Neural progenitor cell (in vitro differentiated cells): ENCODE measurements at regions not wholly inside any gene's neighbourhood (a gene's known extent, or its start where the extent isn't known, plus 50 kb on each side); places are given as distances from the start of the nearest gene placed in this dataset.

Experiments
- DNase-seq: peaks from one replicate; pipeline ENCODE4 v3.0.0-alpha.2; 2016; ENCODE audit warnings: low spot score
- H2AFZ ChIP-seq: fragments of 200-600 bp; sonication (generic); replicated peaks from 2 replicates; pipeline ENCODE4 v1.6.1; 2016; ENCODE audit warnings: antibody characterized with exemption
- H3F3A ChIP-seq: fragments of 200-600 bp; sonication (generic); 2 replicates; pipeline ENCODE4 v1.6.1; 2016; ENCODE audit warnings: antibody characterized with exemption, low read depth
- H3K27ac ChIP-seq: fragments of 200-600 bp; sonication (generic); 2 replicates; pipeline ENCODE4 v1.5.1; 2016; ENCODE audit warnings: mild to moderate bottlenecking
- H3K27me3 ChIP-seq: fragments of 200-600 bp; sonication (generic); 2 replicates; pipeline ENCODE4 v1.6.1; 2016; ENCODE audit warnings: mild to moderate bottlenecking, moderate library complexity
- H3K36me3 ChIP-seq: fragments of 200-600 bp; sonication (generic); 2 replicates; pipeline ENCODE4 v1.5.1; 2016
- H3K4me1 ChIP-seq: fragments of 200-600 bp; sonication (generic); 2 replicates; pipeline ENCODE4 v1.6.1; 2016; ENCODE audit warnings: mixed run types
- H3K4me2 ChIP-seq: fragments of 200-600 bp; sonication (generic); 2 replicates; pipeline ENCODE4 v1.6.1; 2016
- H3K4me3 ChIP-seq: fragments of 200-600 bp; sonication (generic); 2 replicates; pipeline ENCODE4 v1.5.1; 2016
- H3K79me2 ChIP-seq: fragments of 200-600 bp; sonication (generic); 2 replicates; pipeline ENCODE4 v1.6.1; 2016; ENCODE audit warnings: low read depth
- H3K9ac ChIP-seq: fragments of 200-600 bp; sonication (generic); 2 replicates; pipeline ENCODE4 v1.6.1; 2016
- H3K9me3 ChIP-seq: fragments of 200-600 bp; sonication (generic); 2 replicates; pipeline ENCODE4 v1.5.1; 2016; ENCODE audit warnings: low read depth
- H4K20me1 ChIP-seq: fragments of 200-600 bp; sonication (generic); 2 replicates; pipeline ENCODE4 v1.6.1; 2016; ENCODE audit warnings: low read depth
- H3K27ac Mint-ChIP-seq: 3 replicates; pipeline ENCODE4 v1.8.0; 2021; ENCODE audit warnings: mixed read lengths
- H3K27me3 Mint-ChIP-seq: 2 replicates; pipeline ENCODE4 v1.8.0; 2022; ENCODE audit warnings: low read depth, mild to moderate bottlenecking, inconsistent platforms, moderate library complexity, mixed read lengths; ENCODE audit not compliant: insufficient read depth
- H3K36me3 Mint-ChIP-seq: 3 replicates; pipeline ENCODE4 v1.8.0; 2021; ENCODE audit warnings: mixed read lengths
- H3K4me1 Mint-ChIP-seq: 3 replicates; pipeline ENCODE4 v1.8.0; 2021; ENCODE audit warnings: mixed read lengths
- H3K4me3 Mint-ChIP-seq: 3 replicates; pipeline ENCODE4 v1.8.0; 2021; ENCODE audit warnings: mild to moderate bottlenecking, moderate library complexity, mixed read lengths
- H3K9me3 Mint-ChIP-seq: 3 replicates; pipeline ENCODE4 v1.8.0; 2020; ENCODE audit warnings: mixed read lengths
- CTCF ChIP-seq: fragments of 200-600 bp; sonication (generic); IDR thresholded peaks from 2 replicates; pipeline ENCODE4 v1.5.1; 2017; ENCODE audit warnings: antibody characterized with exemption, mild to moderate bottlenecking
- EZH2 ChIP-seq: fragments of 200-600 bp; sonication (generic); IDR thresholded peaks from 2 replicates; pipeline ENCODE4 v1.6.1; 2017; ENCODE audit warnings: antibody characterized with exemption, mild to moderate bottlenecking, moderate library complexity
- EZH2phosphoT487 ChIP-seq: fragments of 200-600 bp; sonication (generic); IDR thresholded peaks from 2 replicates; pipeline ENCODE4 v1.6.1; 2017; ENCODE audit warnings: antibody characterized with exemption

- Mint-ChIP-seq H3K4me3 (no peak overlapping the region), H3K36me3 (no peaks in the 10 kb centered on the region), H3K9me3 (no peaks in the 10 kb centered on the region), H3K27ac (no peak overlapping the region), H3K4me1 (peaks cover 3% of the 10 kb centered on the region), H3K27me3 (no peaks in the 10 kb centered on the region)
- no peak for DNase-seq
- Histone ChIP-seq H3K4me2 (no peak overlapping the region), H3K4me3 (no peak overlapping the region), H3F3A (no peaks in the 10 kb centered on the region), H3K9ac (no peak overlapping the region), H3K36me3 (no peaks in the 10 kb centered on the region), H2AFZ (no peak overlapping the region), H3K27ac (no peak overlapping the region), H3K9me3 (no peaks in the 10 kb centered on the region), H3K79me2 (no peaks in the 10 kb centered on the region), H3K27me3 (no peaks in the 10 kb centered on the region), H4K20me1 (no peaks in the 10 kb centered on the region), H3K4me1 (no peaks in the 10 kb centered on the region)
- TF ChIP-seq EZH2phosphoT487 (no peak), EZH2 (no peak), CTCF (no peak)
Measured at GRCh38 chrX:8288590-8288989, 117.5 kb upstream of the VCX2 start.

- no peaks in the 10 kb centered on the region for H3K27me3 ChIP-seq
- no peak for TF ChIP-seq EZH2
- TF ChIP-seq CTCF = no peak
- no peak for TF ChIP-seq EZH2phosphoT487
- Mint-ChIP-seq H3K27ac (no peak overlapping the region), H3K9me3 (no peaks in the 10 kb centered on the region), H3K4me1 (peaks cover 3% of the 10 kb centered on the region), H3K27me3 (no peaks in the 10 kb centered on the region), H3K36me3 (no peaks in the 10 kb centered on the region), H3K4me3 (no peak overlapping the region)
- H3K4me3 ChIP-seq = no peak overlapping the region
- H2AFZ ChIP-seq = no peak overlapping the region
- no peaks in the 10 kb centered on the region for H4K20me1 ChIP-seq
- H3K9me3 ChIP-seq = no peaks in the 10 kb centered on the region
- no peaks in the 10 kb centered on the region for H3K36me3 ChIP-seq
- no peak overlapping the region for H3K27ac ChIP-seq
- no peak overlapping the region for H3K4me2 ChIP-seq
- H3K4me1 ChIP-seq = no peaks in the 10 kb centered on the region
- H3K79me2 ChIP-seq = no peaks in the 10 kb centered on the region
- H3K9ac ChIP-seq = no peak overlapping the region
- no peaks in the 10 kb centered on the region for H3F3A ChIP-seq
- no peak for DNase-seq
Measured at GRCh38 chrX:8289523-8289922, 118.5 kb upstream of the VCX2 start.

GRCh38 chrX:8297766-8298165 is 126.7 kb upstream of the VCX2 start:
- TF ChIP-seq CTCF = no peak
- no peak for TF ChIP-seq EZH2phosphoT487
- TF ChIP-seq EZH2 = no peak

GRCh38 chrX:8304668-8305067 is 133.6 kb upstream of the VCX2 start:
- Mint-ChIP-seq H3K27ac (no peak overlapping the region), H3K36me3 (no peaks in the 10 kb centered on the region), H3K4me3 (no peak overlapping the region), H3K4me1 (no peaks in the 10 kb centered on the region), H3K27me3 (no peaks in the 10 kb centered on the region), H3K9me3 (peaks cover 2% of the 10 kb centered on the region)
- H4K20me1 ChIP-seq = no peaks in the 10 kb centered on the region
- no peaks in the 10 kb centered on the region for H3K9me3 ChIP-seq
- no peaks in the 10 kb centered on the region for H3K4me1 ChIP-seq
- H2AFZ ChIP-seq = no peak overlapping the region
- no peak overlapping the region for H3K4me3 ChIP-seq
- H3K27ac ChIP-seq = no peak overlapping the region
- no peaks in the 10 kb centered on the region for H3K36me3 ChIP-seq
- no peak overlapping the region for H3K4me2 ChIP-seq
- TF ChIP-seq EZH2phosphoT487 (no peak), EZH2 (no peak), CTCF (no peak)
- no peaks in the 10 kb centered on the region for H3K79me2 ChIP-seq
- H3F3A ChIP-seq = no peaks in the 10 kb centered on the region
- no peaks in the 10 kb centered on the region for H3K27me3 ChIP-seq
- DNase-seq = no peak
- H3K9ac ChIP-seq = no peak overlapping the region

More at GRCh38 chrX:8297766-8298165, 126.7 kb upstream of the VCX2 start:
- Histone ChIP-seq H3K27me3 (no peaks in the 10 kb centered on the region), H3K9ac (no peak overlapping the region), H3K36me3 (no peaks in the 10 kb centered on the region), H3K9me3 (no peaks in the 10 kb centered on the region), H3K4me3 (no peak overlapping the region), H3K4me2 (no peak overlapping the region), H3K4me1 (no peaks in the 10 kb centered on the region), H3K79me2 (no peaks in the 10 kb centered on the region), H3K27ac (no peak overlapping the region), H3F3A (no peaks in the 10 kb centered on the region), H2AFZ (no peak overlapping the region), H4K20me1 (no peaks in the 10 kb centered on the region)
- Mint-ChIP-seq H3K4me3 (no peak overlapping the region), H3K27ac (no peak overlapping the region), H3K36me3 (no peaks in the 10 kb centered on the region), H3K4me1 (no peaks in the 10 kb centered on the region), H3K27me3 (no peaks in the 10 kb centered on the region), H3K9me3 (peaks cover under 1% of the 10 kb centered on the region)
- no peak for DNase-seq
